COLO668 (cell line): ENCODE measurements at regions not wholly inside any gene's neighbourhood (a gene's known extent, or its start where the extent isn't known, plus 50 kb on each side); places are given as distances from the start of the nearest gene placed in this dataset.
"Not testable (repeated sequence)": the region's sequence is repeated elsewhere in the genome, so short reads cannot be mapped to it uniquely, and the experiment has no call there.

Source experiments
- DNase-seq: peaks from one replicate; lab custom pipeline; 2025; ENCODE audit not compliant: unreplicated experiment; lab: John Stamatoyannopoulos, UW

DNA sequence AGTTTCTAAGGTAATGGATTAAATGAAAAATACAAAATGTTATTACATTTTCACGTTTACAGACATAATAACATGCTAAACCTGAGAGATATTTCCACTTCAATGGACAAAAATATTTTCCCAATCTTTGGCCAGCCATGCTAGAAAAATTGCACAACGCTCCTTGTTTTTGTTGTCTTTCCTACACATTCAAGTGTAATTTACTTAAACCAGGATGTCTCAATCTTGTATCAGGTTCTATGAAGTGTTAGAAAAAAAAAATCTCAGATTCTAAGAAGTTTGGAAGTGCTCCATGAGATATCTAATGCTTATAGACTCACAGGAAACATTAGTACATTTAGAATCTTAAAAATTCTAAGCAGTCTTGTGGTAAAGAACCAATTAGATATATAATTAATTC, 141.8 kb upstream of the SLC35G4 start:
- no peak for DNase-seq

DNA sequence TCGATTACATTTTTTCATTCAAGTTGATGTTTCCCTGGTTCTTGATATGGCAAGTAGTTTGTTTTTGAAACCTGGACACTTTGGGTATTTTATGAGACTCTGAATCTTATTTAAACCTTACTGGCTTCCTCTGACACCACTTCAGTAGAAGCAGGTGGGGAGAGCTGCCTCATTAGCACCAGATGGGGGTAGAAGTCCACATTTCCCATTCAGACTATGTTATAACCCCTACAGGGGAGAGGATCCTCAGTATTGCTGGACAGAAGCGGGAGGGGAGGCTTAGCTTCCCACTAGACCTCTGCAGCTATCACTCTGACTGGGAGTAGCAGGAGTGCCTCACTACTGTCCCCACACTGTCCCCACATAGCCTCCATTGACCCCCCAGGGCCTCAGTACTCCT, 145.3 kb upstream of the SLC35G4 start:
- DNase-seq: no peak

DNA sequence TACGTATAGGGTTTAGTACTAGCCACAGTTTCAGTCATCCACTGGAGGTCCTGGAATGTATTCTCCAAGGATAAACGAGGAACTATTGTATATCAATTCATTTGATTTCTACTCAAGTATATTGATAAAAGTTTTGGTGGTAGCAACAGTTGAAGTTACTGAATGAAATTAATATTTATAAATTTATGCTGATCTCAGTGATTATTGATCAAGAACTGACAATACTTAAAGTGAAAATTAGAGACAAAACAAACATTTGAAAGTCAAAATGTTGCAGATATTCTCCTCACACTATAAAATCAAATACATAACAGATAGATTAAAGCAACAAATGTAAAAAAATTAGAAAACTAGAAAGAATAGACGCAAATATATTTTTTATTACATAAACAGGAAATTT, 150.9 kb upstream of the SLC35G4 start:
- DNase-seq: no peak

DNA sequence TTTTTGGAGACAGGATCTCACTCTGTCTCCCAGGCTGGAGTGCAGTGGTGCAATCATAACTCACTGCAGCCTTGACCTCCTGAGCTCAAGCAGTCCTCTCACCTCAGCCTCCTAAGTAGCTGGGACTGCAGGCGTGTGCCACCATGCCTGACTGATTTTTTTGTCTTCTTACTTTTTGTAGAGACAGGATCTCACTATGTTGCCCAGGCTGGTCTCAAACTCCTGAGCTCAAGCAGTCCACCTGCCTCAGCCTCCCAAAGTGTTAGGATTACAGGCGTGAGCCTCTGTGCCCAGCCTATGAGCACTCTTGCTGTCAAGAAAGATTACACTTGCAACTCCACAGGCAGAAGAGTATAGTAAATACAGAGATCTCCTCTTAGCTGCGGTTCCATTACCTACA, 151.5 kb upstream of the SLC35G4 start:
- DNase-seq: not testable (repeated sequence)

DNA sequence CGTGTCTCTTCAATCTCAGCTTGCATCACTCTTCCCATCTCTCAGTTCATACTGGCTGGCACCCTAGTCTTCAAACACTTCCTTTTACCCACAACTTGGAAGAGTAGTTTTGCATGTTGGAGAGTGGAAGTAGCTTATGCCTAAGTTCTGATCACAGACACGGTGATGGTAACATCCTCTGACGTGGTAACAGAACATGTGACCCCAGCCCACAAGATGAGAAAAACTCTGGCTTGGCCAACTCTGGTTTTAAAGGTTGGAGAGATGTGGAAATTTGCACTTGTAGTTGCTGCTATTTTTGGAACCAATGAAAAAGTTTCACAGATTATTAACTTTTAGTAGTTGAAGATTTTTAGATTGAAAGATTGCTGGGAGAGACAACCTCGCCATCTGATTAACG, 155.4 kb upstream of the SLC35G4 start:
- no peak for DNase-seq

DNA sequence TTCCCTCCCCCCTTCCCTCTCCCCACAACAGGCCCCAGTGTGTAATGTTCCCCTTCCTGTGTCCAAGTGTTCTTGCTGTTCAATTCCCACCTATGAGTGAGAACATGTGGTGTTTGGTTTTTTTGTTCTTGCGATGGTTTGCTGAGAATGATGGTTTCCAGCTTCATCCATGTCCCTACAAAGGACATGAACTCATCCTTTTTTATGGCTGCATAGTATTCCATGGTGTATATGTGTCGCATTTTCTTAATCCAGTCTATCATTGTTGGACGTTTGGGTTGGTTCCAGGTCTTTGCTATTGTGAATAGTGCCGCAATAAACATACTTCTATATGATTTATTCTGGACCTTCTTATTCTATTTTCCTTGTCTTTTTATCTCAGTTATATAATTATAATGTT, 165.2 kb upstream of the SLC35G4 start:
- DNase-seq: not testable (repeated sequence)

DNA sequence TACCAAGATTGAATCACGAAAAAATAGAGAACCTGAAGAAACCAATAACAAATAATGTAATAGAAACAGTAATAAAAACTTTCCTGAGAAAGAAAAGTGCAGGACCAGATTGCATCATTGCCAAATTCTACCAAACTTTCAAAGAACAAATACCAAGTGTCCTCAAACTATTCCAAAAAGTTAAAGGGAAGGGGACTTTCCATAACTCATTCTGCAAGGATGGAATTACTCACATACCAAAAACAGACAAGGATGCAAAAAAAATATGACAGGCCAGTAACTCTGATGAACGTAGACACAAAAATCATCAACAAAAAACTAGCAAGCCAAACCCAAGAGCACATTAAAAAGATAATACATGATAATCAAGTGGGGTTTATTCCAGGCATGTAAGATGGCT, 172.3 kb upstream of the SLC35G4 start:
- no peak for DNase-seq

DNA sequence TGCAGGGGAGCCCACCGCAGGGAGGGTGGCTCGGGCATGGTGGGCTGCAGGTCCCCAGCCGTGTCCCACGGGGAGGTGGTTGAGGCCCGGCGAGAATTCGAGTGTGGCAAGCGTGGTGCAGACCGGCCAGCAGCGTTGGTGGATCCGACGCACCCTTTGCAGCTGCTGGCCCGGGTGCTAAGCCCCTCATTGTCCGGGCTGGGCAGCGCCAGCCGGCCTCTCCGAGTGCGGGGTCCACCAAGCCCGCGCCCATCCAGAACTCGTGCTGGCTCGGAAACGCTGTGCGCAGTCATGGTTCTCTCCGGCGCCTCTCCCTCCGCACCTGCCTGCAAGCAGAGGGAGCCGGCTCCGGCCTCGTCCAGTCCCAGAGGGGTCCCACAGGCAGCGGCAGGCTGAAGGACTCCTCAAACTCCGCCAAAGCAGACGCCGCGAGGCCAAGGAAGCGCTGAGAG, 177.0 kb upstream of the SLC35G4 start:
- DNase-seq: no peak

DNA sequence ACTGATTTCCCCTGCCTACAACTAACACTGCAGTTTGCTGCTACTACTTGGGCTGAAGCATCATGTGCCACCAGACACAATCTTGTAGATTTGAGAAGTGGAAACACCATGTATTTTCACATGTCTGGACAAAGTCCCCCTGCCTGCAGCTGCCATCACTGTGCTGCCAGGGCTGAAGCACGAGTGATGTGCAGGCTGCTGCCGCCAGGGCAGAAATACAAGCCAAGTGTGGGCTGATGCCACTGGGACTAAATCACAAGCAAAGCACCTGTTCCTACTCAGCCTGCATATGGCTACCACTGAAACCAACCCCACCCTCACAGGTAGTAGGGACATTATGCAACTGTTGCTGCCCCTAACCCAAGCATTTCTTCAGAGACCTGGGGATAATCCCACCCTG, 179.5 kb upstream of the SLC35G4 start:
- DNase-seq: no peak

DNA sequence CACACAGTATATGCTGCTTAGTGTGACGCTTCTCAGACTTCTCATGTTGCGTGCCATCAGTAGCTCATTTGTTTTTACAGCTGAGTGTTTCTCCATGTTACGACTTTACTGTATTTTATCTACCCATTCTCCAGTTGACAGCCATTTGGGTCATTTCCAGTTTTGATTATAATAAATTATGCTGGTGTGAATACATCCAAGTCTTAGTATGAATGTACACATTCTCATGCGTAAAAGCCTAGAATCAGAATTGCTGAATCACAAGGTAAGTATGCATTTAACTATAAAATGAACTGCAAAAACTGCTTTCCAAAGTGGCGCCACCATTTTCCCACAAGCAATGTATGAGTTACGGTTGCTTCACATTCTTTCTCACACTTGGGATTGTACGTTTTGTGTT, 184.2 kb upstream of the SLC35G4 start:
- DNase-seq: no peak

DNA sequence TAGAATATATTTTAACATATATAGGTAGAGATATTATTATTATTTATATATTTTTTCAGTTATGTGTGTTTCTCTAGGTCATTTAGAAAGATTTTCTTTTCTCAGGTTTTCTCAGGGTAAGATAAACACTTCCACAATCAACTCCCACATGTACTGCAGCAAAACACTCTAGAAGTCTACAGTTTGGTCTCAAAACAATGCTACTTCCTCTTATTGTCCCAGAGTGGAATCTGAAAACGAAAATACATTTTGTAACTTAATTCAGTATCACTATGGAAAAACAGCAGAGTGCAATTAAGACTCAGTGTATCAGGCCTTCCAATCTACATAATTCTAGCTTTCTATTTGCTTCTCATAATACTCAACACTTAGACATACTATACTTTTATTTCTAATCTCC, 190.1 kb upstream of the SLC35G4 start:
- no peak for DNase-seq

DNA sequence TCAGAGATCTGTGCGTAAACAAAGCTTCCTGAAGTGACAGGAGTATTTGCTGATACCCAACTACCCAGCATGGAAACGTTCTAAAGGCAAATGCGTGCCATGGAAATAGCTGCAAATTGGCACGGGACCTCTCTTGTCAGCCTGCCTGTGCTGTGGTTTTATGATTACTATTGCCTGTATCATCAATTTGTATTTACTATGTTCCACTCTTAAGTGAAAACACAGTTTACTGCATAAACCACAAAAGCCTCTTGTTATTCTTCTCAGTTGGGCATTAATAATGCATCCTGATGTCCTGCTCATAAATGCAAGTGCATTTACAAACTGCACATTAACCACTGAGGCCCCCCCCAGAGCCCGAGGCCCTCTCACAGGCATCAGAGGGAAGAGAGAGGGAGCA, 196.6 kb upstream of the SLC35G4 start:
- DNase-seq: no peak

DNA sequence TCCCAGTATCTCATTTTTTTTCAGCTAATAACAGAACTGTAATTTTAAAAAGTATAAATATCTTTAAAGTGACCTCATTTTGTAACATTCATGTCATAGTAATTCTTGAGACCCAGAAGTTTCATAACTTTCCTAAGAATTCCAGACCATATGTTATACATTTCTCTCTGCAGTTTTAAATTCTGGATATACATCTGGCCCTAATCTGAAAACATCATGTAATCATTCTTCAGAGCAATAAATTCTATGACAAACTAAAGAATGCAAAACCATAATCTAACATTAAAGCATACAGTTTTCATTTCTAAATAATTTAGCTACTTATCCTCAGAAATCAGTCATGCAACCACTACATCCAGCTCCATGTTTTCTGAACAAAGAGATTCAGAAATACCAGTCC, 198.3 kb upstream of the SLC35G4 start:
- DNase-seq: no peak

DNA sequence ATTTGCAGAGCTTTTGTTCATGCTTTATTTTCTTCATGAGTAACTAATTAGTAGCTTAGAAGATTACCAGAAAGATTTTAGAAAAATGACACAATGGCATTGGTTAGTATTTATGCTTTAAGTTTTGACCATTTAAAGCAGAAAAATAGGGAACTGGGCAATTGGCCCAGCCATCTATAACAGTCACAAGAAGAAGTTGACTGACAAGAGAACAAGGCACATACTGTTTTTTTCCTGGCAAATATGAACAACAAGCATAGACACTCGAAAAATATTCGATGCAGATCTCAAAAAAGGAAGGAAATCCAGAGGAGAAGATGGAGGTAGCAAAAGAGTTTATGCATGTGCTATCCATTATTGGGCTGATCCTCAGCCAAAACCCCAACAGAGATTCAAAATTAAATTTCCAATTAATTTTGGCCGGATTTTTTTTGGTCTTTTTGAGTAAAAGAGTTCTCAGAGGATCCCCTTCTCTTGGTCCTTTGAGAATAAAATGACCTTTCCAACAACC, 200.8 kb upstream of the SLC35G4 start:
- DNase-seq: no peak

DNA sequence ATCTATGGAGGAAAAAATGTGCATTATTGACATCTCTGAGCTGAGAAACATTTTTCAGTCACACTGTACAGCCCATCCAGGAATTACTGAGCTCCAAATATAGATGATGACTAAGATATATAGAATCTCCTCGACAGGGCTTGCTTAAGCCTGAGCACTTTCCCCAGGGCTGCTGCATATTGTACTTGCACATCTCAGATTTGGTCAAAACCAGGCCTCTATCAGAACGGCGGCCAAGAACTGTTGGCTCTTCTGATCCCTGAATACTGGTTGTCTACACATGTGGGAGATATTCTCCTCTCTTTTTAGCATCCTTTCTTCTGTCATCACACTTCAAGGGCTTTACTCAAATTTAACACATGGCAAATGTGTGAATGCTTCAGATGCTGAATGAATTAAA, 201.5 kb upstream of the SLC35G4 start:
- no peak for DNase-seq

DNA sequence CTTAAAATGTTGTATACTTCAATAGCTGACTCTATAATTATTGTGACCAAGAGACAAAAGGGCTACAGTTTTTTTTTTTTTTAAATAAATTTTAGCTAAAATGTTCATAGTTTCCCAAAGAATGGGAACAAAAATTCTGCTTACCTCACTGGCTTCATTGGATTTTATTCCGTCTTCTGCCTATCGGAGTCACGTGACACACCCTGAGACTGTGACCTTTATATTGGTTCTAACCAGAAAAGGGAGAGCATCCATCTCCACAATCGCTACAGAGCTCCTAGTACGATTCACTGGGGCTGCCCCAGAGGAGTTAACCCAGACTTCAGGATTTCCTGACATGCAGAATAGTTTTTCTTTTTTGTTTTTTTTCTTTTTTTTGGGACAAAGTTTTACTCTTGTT, 203.6 kb upstream of the SLC35G4 start:
- DNase-seq: no peak

DNA sequence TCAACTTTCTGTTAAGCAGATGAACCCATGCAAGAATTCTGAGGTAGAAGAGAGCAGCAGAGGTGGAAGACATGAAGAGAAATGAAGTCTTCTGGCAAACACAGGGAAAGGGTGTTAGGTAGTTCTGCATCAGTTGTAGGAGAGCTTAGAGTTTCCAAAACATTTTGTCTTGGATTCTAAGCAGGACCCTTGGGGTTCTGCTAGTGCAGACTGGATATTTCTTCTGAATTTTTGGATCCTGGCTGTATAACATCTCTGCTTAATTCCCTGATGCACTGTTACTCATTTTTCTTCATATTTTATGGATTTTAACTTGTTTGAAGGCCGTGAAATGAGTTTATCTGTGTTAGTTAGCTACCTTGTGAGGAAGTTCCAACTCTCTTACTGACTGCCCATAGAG, 208.7 kb upstream of the SLC35G4 start:
- no peak for DNase-seq

DNA sequence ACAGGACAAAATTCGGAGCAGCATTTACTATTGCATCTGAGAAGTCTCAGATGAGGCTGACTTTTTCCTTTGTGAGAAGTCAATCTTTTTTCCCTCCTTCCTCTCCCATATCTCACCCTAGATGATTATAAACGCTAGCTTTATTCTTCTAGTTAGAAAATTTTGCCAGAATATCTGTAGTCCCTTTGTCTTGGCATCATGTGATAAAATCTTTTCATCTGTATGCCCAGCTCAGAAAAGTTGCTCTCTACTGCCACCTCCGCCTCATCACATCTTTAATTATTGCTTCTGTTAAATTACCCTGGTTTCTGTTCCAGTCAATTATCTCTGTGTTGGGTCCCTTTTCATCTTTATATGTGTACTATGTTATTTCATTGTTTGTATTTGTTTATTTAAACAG, 210.8 kb upstream of the SLC35G4 start:
- DNase-seq: no peak

DNA sequence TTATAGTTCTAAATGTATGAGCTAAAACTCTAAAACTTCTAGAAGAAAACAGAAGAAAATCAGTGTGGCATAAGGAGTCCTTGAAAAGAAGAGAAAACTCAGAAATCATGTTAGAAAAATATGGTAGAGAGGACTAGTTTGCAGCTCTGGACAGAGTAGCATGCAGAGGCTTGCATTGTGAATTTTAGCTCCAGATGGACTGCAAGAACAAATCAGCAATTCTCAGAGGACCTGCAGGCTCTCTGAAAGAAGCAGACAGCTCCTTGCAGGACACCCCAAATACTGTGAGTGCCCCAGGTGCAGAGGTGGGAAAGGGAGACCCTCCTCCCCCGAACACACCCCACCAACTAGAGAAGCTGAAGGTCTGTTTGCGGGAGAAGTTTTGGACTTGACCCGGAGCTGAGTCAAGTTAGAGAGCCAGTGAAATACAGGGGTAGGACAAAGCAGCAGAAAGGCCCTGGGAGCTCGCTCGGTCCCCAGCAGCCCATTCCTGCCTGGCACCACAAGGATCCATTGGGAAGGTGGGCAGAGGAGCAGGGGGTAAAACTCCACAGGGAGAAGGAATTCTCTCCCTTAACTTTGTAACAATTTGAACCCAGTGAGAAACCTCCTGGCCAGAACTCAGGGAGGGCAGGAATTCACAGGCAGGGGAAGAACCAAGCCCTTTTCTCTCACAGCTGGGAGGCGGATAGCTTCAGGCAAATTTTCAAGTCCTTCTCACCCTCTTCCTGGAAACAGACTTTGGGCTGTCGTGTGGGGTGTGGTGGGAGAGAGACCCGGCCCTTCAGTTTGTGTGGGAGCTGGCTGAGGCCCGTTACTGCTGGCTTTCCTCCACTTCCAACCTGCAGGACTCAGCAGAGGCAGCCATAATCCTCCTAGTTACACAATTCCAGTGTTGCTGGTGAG, 216.2 kb upstream of the SLC35G4 start:
- no peak for DNase-seq

DNA sequence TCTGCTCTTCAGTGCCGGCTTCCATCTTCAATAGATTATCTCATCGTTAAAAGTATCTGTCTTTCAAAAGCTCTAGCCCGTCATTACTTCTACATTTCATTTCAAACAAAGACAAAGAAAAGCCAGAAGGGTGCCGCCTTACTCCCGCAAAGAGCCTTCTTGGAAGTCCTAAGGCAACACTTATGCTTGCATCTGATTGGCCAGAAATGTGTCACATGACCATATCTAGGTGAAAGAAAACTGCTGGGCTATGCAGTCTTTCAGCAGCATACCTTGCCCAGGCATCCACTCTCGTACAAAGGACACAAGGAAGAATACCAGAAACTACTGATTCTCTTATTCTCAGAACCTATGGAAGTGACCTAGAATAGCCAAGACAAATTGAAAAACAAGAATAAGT, 217.1 kb upstream of the SLC35G4 start:
- DNase-seq: no peak

DNA sequence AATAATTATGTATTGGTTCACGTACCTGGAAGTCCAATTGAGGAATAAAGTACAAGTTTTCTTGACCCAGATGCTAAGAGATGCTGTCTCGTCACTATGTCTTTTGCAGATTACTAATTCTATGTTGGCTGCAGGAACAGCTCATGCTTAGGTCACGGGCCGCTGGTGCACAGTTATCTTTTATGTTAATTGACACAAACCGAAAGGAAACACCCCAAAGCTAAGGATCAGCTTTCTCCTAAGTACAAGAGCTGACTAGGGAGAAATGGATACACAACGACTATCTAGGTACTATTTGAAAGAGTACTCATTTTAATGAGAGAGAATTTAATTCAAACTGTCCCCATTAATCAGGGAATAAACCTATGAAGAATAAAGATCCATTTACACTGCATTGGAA, 217.7 kb upstream of the SLC35G4 start:
- DNase-seq: no peak

DNA sequence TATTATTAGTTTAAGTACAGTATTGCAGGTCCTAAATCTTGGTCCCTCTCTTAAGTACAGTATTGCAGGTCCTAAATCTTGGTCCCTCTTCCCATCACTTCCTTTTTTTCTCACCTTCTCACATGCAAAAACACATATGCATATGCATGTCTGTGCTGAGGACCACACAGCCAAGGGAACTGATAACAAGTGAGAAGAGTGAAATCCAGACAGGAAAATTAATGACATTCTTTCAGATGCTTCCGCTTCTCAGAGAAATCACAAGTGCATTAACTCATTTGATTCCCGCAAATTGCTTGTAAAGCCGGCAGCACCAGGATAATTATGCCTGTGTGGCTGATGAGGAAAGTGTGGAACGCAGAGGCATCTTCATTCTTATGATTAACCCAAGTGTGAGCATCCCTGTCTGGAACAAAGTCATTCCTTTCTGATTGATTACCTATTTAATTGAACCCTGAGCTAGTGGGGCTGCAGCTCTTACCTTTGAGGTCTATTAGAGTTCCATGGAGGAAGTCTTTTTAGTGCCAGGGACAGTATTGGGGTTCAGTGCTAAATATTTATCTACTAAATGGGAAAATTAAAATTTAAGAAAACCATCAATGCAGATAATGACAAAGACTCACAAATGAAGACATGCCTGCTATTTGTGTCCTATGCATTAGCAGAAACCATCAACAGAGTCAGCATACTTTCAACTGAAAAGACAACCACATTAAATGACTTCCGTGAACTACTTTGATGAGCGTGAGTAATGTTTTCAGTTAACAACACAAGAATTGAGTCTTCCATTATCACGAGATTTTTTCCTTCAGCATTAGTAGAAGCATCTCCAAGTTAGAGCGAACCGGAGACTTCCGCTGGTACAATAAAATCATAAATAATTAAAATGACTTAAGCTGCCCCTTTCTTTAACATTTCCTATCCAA, 220.4 kb upstream of the SLC35G4 start:
- no peak for DNase-seq
